H9 (cell line): ENCODE measurements at regions not wholly inside any gene's neighbourhood (a gene's known extent, or its start where the extent isn't known, plus 50 kb on each side); places are given as distances from the start of the nearest gene placed in this dataset.
"Not testable (repeated sequence)": the region's sequence is repeated elsewhere in the genome, so short reads cannot be mapped to it uniquely, and the experiment has no call there.

Experiments used
- DNase-seq: peaks from one replicate; pipeline ENCODE4 v3.0.0-alpha.2; 2017
- H2AFZ ChIP-seq: one replicate; pipeline ENCODE4 v1.6.1; 2013; ENCODE audit warnings: mild to moderate bottlenecking, low read length, control low read depth, moderate library complexity
- H2AK5ac ChIP-seq: 2 replicates; pipeline ENCODE4 v1.6.1; 2013; ENCODE audit warnings: low read length, control low read depth, mixed read lengths; ENCODE audit not compliant: insufficient read length
- H2BK120ac ChIP-seq: one replicate; pipeline ENCODE4 v1.6.1; 2013; ENCODE audit warnings: low read depth, mild to moderate bottlenecking, low read length, control low read depth, inconsistent platforms; ENCODE audit not compliant: poor library complexity, severe bottlenecking
- H2BK12ac ChIP-seq: 2 replicates; pipeline ENCODE4 v1.6.1; 2013; ENCODE audit warnings: low read length, control low read depth, mixed read lengths, low read depth; ENCODE audit not compliant: insufficient read length
- H2BK15ac ChIP-seq: 2 replicates; pipeline ENCODE4 v1.6.1; 2013; ENCODE audit warnings: low read depth, low read length, control low read depth
- H2BK20ac ChIP-seq: one replicate; pipeline ENCODE4 v1.6.1; 2013; ENCODE audit warnings: low read depth, mild to moderate bottlenecking, low read length, control low read depth, inconsistent platforms; ENCODE audit not compliant: poor library complexity, severe bottlenecking
- H2BK5ac ChIP-seq: 2 replicates; pipeline ENCODE4 v1.6.1; 2013; ENCODE audit warnings: low read length, control low read depth, mixed read lengths; ENCODE audit not compliant: insufficient read length
- H3K14ac ChIP-seq: 2 replicates; pipeline ENCODE4 v1.6.1; 2013; ENCODE audit warnings: low read length, control low read depth; ENCODE audit not compliant: insufficient read depth
- H3K18ac ChIP-seq: 2 replicates; pipeline ENCODE4 v1.6.1; 2013; ENCODE audit warnings: low read depth, mild to moderate bottlenecking, mixed read lengths, low read length, control low read depth; ENCODE audit not compliant: insufficient read length
- H3K23ac ChIP-seq: 2 replicates; pipeline ENCODE4 v1.6.1; 2013; ENCODE audit warnings: low read length, control low read depth, mixed read lengths, low read depth; ENCODE audit not compliant: insufficient read length
- H3K23me2 ChIP-seq: 2 replicates; pipeline ENCODE4 v1.6.1; 2013; ENCODE audit warnings: low read depth, mild to moderate bottlenecking, mixed read lengths, low read length, control low read depth; ENCODE audit not compliant: insufficient read length, poor library complexity, severe bottlenecking
- H3K27ac ChIP-seq: 2 replicates; pipeline ENCODE4 v1.5.1; 2013; ENCODE audit warnings: low read length, control low read depth, mixed read lengths, low read depth; ENCODE audit not compliant: insufficient read length
- H3K27me3 ChIP-seq: 2 replicates; pipeline ENCODE4 v1.6.1; 2013; ENCODE audit warnings: low read length, control low read depth, inconsistent platforms; ENCODE audit not compliant: insufficient read depth
- H3K4ac ChIP-seq: 2 replicates; pipeline ENCODE4 v1.6.1; 2013; ENCODE audit warnings: low read depth, mild to moderate bottlenecking, control low read depth, inconsistent platforms, low read length, moderate library complexity
- H3K4me1 ChIP-seq: 2 replicates; pipeline ENCODE4 v1.6.1; 2013; ENCODE audit warnings: low read length, control low read depth, inconsistent platforms; ENCODE audit not compliant: insufficient read depth
- H3K4me2 ChIP-seq: 2 replicates; pipeline ENCODE4 v1.6.1; 2013; ENCODE audit warnings: low read length, control low read depth, mixed read lengths; ENCODE audit not compliant: insufficient read length, insufficient read depth
- H3K56ac ChIP-seq: 2 replicates; pipeline ENCODE4 v1.6.1; 2013; ENCODE audit warnings: low read depth, mild to moderate bottlenecking, mixed read lengths, low read length, control low read depth; ENCODE audit not compliant: insufficient read length
- H3K79me1 ChIP-seq: 2 replicates; pipeline ENCODE4 v1.6.1; 2013; ENCODE audit warnings: low read depth, mild to moderate bottlenecking, moderate library complexity, low read length, control low read depth, inconsistent platforms; ENCODE audit not compliant: insufficient read depth, poor library complexity, severe bottlenecking
- H3K79me2 ChIP-seq: 2 replicates; pipeline ENCODE4 v1.6.1; 2013; ENCODE audit warnings: low read length, control low read depth, inconsistent platforms; ENCODE audit not compliant: insufficient read depth
- H3K9ac ChIP-seq: 2 replicates; pipeline ENCODE4 v1.6.1; 2013; ENCODE audit warnings: low read length, control low read depth, mixed read lengths; ENCODE audit not compliant: insufficient read length; ENCODE audit errors: extremely low read depth
- H3K9me3 ChIP-seq: one replicate; pipeline ENCODE4 v1.6.1; 2013; ENCODE audit warnings: low read depth, low read length, inconsistent platforms; ENCODE audit not compliant: control insufficient read depth
- H3T11ph ChIP-seq: one replicate; pipeline ENCODE4 v1.6.1; 2013; ENCODE audit warnings: mild to moderate bottlenecking, low read length, control low read depth, inconsistent platforms
- H4K20me1 ChIP-seq: one replicate; pipeline ENCODE4 v1.6.1; 2013; ENCODE audit not compliant: control insufficient read depth, insufficient read length, insufficient read depth
- H4K5ac ChIP-seq: 2 replicates; pipeline ENCODE4 v1.6.1; 2013; ENCODE audit warnings: low read depth, mild to moderate bottlenecking, mixed read lengths, low read length, control low read depth; ENCODE audit not compliant: insufficient read length
- H4K8ac ChIP-seq: replicated peaks from 2 replicates; pipeline ENCODE4 v1.6.1; 2013; ENCODE audit warnings: low read length, control low read depth, mixed read lengths, low read depth; ENCODE audit not compliant: insufficient read length
- H4K91ac ChIP-seq: 2 replicates; pipeline ENCODE4 v1.6.1; 2013; ENCODE audit warnings: low read depth, mild to moderate bottlenecking, moderate library complexity, mixed read lengths, low read length, control low read depth; ENCODE audit not compliant: insufficient read length
- H3K27ac Mint-ChIP-seq, 3 experiments: 2 replicates in 2 of 3; 3 replicates in 1 of 3; pipeline ENCODE4 v1.8.0; 2020 to 2021; ENCODE audit warnings: mixed read lengths in 3 of 3, mild to moderate bottlenecking in 1 of 3, moderate library complexity in 1 of 3
- H3K27me3 Mint-ChIP-seq: 2 replicates; pipeline ENCODE4 v1.8.0; 2021; ENCODE audit warnings: low read depth, mild to moderate bottlenecking, moderate library complexity, mixed read lengths
- H3K36me3 Mint-ChIP-seq, 3 experiments: 2 replicates in 2 of 3; 3 replicates in 1 of 3; pipeline ENCODE4 v1.8.0; 2020 to 2021; ENCODE audit warnings: low read depth in 3 of 3, mixed read lengths in 3 of 3; ENCODE audit not compliant: insufficient read depth in 1 of 3
- H3K4me1 Mint-ChIP-seq, 2 experiments: 2 replicates each; pipeline ENCODE4 v1.8.0; 2020; ENCODE audit warnings: mixed read lengths in 2 of 2
- H3K4me3 Mint-ChIP-seq, 2 experiments: 2 replicates in 1 of 2; 3 replicates in 1 of 2; pipeline ENCODE4 v1.8.0; 2020 to 2021; ENCODE audit warnings: mild to moderate bottlenecking in 2 of 2, mixed read lengths in 2 of 2, moderate library complexity in 1 of 2
- H3K9me3 Mint-ChIP-seq, 2 experiments: 2 replicates in 1 of 2; 3 replicates in 1 of 2; pipeline ENCODE4 v1.8.0; 2020; ENCODE audit warnings: mild to moderate bottlenecking in 2 of 2, mixed read lengths in 2 of 2, moderate library complexity in 1 of 2
- CTCF ChIP-seq: fragments of 200-600 bp; sonication (generic); conservative IDR thresholded peaks from 3 replicates; pipeline ENCODE4 v1.8.0; 2021; ENCODE audit warnings: antibody characterized with exemption, mild to moderate bottlenecking
- WGBS: extraction: QIAGEN DNeasy Blood & Tissue Kit; methylation state at CpG from one replicate; pipeline ENCODE4 v1.1.7; 2013; ENCODE audit warnings: missing lambda C conversion rate, low lambda C conversion rate, mixed read lengths; ENCODE audit not compliant: insufficient read length; ENCODE audit errors: extremely low coverage; 5-methylcytosine and 5-hydroxymethylcytosine counted together

GRCh38 chr2:116023026-116023425 is 1580.6 kb downstream of the DPP10 start:
- no peak overlapping the region for H3K4me3 Mint-ChIP-seq
- no CpG with 5 or more reads among the region's 2 CpGs for whole genome bisulfite sequencing

GRCh38 chr2:116038758-116039157 is 1596.3 kb downstream of the DPP10 start:
- not testable (repeated sequence) for H4K91ac ChIP-seq, H3K9ac ChIP-seq, H3K9me3 ChIP-seq, H3K23me2 ChIP-seq, H3K36me3 Mint-ChIP-seq, H3K4me1 ChIP-seq, H2AK5ac ChIP-seq, H3K4me3 Mint-ChIP-seq, H3K56ac ChIP-seq, H3K79me1 ChIP-seq, DNase-seq, H3K18ac ChIP-seq, H4K8ac ChIP-seq, H2BK20ac ChIP-seq, H3K27ac Mint-ChIP-seq, H2BK120ac ChIP-seq, H2BK12ac ChIP-seq, H3K4ac ChIP-seq, H2AFZ ChIP-seq, H3K14ac ChIP-seq, H4K20me1 ChIP-seq, H3K27me3 Mint-ChIP-seq, H3K27ac ChIP-seq, H3T11ph ChIP-seq, H3K9me3 Mint-ChIP-seq, H2BK15ac ChIP-seq, H4K5ac ChIP-seq, H3K23ac ChIP-seq, H3K4me1 Mint-ChIP-seq, H3K27me3 ChIP-seq, H3K4me2 ChIP-seq, H2BK5ac ChIP-seq, H3K79me2 ChIP-seq
- WGBS = no CpG with 5 or more reads among the region's 1 CpG

More at GRCh38 chr2:116023026-116023425, 1580.6 kb downstream of the DPP10 start:
- H3K23ac ChIP-seq = no peak overlapping the region
- no peaks in the 10 kb centered on the region for H3K79me2 ChIP-seq
- no peak overlapping the region for H3K56ac ChIP-seq
- H2BK12ac ChIP-seq = no peak overlapping the region
- Mint-ChIP-seq H3K4me1 (no peaks in the 10 kb centered on the region), H3K36me3 (no peaks in the 10 kb centered on the region), H3K27me3 (no peaks in the 10 kb centered on the region), H3K27ac (no peak overlapping the region), H3K9me3 (no peaks in the 10 kb centered on the region)
- H2BK5ac ChIP-seq = no peak overlapping the region
- no peaks in the 10 kb centered on the region for H3K4me1 ChIP-seq
- H4K20me1 ChIP-seq = no peaks in the 10 kb centered on the region
- H3K23me2 ChIP-seq = no peaks in the 10 kb centered on the region
- no peak for DNase-seq
- no peaks in the 10 kb centered on the region for H3K79me1 ChIP-seq
- no peak overlapping the region for H4K8ac ChIP-seq
- H3K27ac ChIP-seq = no peak overlapping the region
- H3K9me3 ChIP-seq = no peaks in the 10 kb centered on the region
- no peak overlapping the region for H3T11ph ChIP-seq
- H3K14ac ChIP-seq = no peak overlapping the region
- H2BK15ac ChIP-seq = no peak overlapping the region
- no peak overlapping the region for H2BK120ac ChIP-seq
- H3K4me2 ChIP-seq = no peak overlapping the region
- no peak overlapping the region for H4K5ac ChIP-seq
- H2BK20ac ChIP-seq = no peak overlapping the region
- H2AK5ac ChIP-seq = no peak overlapping the region
- H2AFZ ChIP-seq = no peak overlapping the region
- H3K27me3 ChIP-seq = no peaks in the 10 kb centered on the region
- no peak overlapping the region for H3K4ac ChIP-seq
- TF ChIP-seq CTCF = no peak
- no peak overlapping the region for H3K18ac ChIP-seq
- H3K9ac ChIP-seq = no peak overlapping the region
- no peak overlapping the region for H4K91ac ChIP-seq
